ENCODE measurements at regions not wholly inside any gene's neighbourhood (a gene's known extent, or its start where the extent isn't known, plus 50 kb on each side); places are given as distances from the start of the nearest gene placed in this dataset.

- TF ChIP-seq CTCF (optimal IDR thresholded peaks at IDR 0.05 in 1 of 3, IDR thresholded peaks at IDR 0.05 in 1 of 3, conservative IDR thresholded peaks at IDR 0.05 in 1 of 3; ENCODE audit: extremely low read depth in 1 of 3, insufficient read depth in 2 of 3, low read length in 3 of 3): no peak
- no peak for TF ChIP-seq EZH2 (IDR thresholded peaks at IDR 0.05; ENCODE audit: low read length)
Measured at GRCh38 chr6:120966321-120966720, 368.0 kb downstream of the TBC1D32 start.

Measured in keratinocyte (primary cell).